OCI-LY1 (cell line): ENCODE measurements at regions not wholly inside any gene's neighbourhood (a gene's known extent, or its start where the extent isn't known, plus 50 kb on each side); places are given as distances from the start of the nearest gene placed in this dataset.

ENCODE experiments used
- EZH2 ChIP-seq: fragments of 200-600 bp; sonication (generic), shearing (Covaris generic); IDR thresholded peaks from 2 replicates; pipeline ENCODE4 v1.8.0; 2017; ENCODE audit warnings: borderline replicate concordance, mixed run types, mild to moderate bottlenecking, antibody characterized with exemption, low read length, moderate library complexity, mixed read lengths
- TF ChIP-seq, protein P1 (sequence below): fragments of 200-600 bp; sonication (generic), shearing (Covaris generic); IDR thresholded peaks from 2 replicates; pipeline ENCODE4 v1.5.1; 2017; ENCODE audit warnings: mild to moderate bottlenecking, antibody characterized with exemption, low read length, moderate library complexity, mixed read lengths

DNA sequence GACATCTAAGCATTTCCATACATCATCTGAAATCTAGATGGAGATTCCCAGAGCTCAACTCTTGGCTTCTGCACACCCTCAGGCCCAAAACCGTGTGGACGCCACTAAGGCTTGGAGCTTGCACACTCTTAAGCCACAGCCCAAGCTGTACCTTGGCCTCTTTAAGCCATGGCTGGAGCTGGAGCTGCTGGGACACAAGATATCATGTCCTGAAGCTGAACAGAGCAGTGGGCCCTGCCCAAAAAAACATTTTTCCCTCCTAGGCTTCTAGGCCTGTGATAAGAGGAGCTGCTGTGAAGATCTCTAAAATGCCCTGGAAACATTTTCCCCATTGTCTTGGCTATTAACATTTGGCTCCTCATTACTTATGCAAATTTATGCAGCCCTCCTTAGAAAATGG is 188.7 kb upstream of the MBNL1 start:
- TF ChIP-seq, protein P1, sequence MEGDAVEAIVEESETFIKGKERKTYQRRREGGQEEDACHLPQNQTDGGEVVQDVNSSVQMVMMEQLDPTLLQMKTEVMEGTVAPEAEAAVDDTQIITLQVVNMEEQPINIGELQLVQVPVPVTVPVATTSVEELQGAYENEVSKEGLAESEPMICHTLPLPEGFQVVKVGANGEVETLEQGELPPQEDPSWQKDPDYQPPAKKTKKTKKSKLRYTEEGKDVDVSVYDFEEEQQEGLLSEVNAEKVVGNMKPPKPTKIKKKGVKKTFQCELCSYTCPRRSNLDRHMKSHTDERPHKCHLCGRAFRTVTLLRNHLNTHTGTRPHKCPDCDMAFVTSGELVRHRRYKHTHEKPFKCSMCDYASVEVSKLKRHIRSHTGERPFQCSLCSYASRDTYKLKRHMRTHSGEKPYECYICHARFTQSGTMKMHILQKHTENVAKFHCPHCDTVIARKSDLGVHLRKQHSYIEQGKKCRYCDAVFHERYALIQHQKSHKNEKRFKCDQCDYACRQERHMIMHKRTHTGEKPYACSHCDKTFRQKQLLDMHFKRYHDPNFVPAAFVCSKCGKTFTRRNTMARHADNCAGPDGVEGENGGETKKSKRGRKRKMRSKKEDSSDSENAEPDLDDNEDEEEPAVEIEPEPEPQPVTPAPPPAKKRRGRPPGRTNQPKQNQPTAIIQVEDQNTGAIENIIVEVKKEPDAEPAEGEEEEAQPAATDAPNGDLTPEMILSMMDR: no peak
- no peak for TF ChIP-seq EZH2
